GM21381 (cell line): ENCODE measurements at regions not wholly inside any gene's neighbourhood (a gene's known extent, or its start where the extent isn't known, plus 50 kb on each side); places are given as distances from the start of the nearest gene placed in this dataset.

ENCODE experiments used
- ATAC-seq: cut with Tn5 transposase; IDR thresholded peaks from one replicate; pipeline ENCODE4 v1.9.1; 2021; ENCODE audit warnings: mild to moderate bottlenecking, moderate library complexity; ENCODE audit not compliant: unreplicated experiment

DNA sequence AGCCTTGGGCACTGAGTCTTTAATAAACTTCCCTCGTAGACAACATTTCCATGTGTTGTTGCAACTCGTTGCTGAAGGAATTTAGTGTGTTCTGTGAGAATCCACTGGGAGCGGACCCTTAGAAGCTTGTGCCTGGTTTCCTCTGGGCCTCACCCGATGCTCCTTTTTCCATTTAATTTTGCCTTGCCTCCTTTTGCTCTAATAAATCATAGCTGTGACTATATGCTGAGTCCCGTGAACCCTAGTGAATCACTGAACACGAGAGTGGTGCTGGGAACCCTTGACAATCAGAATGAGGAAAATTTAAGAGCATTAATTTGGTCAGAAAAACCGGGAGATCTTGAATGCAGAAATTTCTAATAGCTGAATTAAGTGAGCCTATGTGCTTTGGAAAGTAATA lies 291.1 kb upstream of the ZNF608 start:
- ATAC-seq: no peak

DNA sequence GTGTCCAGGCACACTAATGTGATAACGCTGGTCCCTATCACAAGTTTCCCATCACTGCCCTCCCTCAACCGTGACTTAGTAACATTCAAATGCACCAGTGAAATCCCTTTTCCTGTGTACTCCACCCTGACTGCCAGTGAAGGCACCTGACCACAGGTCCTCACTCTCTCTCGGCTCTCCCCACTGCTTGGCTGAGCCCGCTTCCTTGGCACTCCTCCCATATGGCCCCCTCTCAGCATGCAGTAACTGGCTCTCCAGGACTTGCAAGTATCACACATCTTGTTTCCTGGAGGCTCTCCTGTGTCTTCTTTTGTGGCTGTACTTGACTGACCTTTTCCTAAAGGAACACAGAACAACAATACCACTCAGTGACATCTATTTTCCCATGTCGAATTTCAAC lies 292.0 kb upstream of the ZNF608 start:
- ATAC-seq: no peak

GRCh38 chr5:125041798-125042197 lies 295.4 kb upstream of the ZNF608 start:
- no peak for ATAC-seq

- no peak for ATAC-seq
These were observed 295.9 kb upstream of the ZNF608 start for GRCh38 chr5:125042261-125042890.

DNA sequence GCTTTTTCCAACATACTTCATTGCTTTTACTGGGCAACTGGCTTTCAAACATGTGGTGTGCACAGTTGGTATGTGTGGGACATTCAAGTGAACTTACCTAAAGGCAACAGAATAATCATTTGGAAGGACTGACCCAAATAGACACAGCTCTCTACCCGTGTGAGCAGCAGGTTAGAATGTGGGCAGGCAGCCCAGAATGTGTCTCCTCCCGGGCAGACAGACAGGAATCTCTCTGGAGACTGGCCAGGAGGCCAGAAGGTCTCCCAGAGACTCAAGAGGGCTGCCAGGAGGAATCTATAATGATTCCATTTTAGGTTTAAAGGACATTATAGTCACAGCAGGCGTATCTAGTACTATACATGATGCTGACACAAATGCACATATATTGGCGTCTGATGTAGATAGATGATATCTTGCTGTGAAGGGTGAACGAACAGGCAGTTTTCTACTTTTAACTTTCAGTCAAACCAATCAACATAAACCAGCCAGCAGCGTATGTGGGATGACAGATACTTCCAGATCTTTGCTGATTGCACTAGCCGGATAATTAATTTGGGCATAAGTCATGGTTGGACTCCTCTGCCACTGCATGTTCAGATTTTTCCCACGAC lies 297.4 kb upstream of the ZNF608 start:
- ATAC-seq: no peak

DNA sequence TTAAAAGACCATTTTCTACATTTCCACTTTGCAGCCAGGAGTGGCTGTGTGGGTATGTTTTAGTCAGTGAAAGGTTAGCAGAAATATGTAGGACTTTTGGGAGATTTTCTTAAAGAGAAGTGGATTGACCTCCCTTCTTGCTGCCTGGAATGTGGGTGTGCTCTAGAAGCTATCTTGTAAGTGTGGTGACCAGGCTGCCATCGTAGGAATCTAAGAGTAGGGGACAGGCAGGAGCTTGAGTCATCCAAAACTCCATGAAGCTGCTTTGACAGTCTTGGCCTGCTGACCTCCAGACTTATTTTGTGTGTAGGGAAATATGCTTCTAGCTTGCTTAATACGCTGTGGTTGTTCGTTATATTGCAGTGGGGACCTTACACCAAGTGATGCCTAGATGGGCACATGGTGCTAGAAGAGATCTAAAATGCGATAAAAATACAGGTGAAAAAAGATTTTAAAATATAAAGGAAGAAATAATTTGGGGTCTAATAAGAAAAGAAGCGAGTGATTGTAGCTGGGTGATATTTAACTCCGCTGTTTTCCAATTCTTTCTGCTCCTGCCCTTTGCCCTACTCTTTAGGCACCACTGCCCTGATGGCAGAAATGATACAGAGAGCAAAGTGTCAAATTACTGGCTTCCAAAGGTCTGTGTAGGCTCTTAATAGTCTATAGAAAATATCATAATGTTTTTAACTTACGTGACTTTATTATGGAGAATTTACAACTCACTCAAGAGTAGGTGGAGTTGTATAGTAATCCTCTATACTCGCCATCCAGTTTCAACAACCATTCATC lies 298.2 kb upstream of the ZNF608 start:
- no peak for ATAC-seq

GRCh38 chr5:125045646-125046045 lies 299.2 kb upstream of the ZNF608 start:
- no peak for ATAC-seq

DNA sequence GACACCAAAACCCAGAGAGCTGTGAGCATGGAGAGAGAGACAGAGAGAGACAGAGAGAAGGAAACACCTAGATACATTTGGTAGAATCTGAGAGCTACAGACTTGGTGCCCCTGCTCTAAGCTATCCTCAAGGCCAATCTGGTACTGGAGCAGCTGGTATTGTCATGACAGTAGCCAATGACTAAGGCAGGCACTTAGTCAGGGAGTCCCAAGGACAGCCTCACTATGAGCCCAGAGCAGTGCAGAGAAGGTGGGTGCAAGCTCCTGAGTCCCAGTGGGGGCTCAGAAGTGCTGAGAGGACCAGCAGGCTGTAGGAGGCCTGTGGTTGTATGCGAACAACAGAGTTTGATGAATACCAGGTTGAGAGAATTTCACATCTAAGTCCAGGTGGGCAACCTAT lies 300.4 kb upstream of the ZNF608 start:
- ATAC-seq: no peak

DNA sequence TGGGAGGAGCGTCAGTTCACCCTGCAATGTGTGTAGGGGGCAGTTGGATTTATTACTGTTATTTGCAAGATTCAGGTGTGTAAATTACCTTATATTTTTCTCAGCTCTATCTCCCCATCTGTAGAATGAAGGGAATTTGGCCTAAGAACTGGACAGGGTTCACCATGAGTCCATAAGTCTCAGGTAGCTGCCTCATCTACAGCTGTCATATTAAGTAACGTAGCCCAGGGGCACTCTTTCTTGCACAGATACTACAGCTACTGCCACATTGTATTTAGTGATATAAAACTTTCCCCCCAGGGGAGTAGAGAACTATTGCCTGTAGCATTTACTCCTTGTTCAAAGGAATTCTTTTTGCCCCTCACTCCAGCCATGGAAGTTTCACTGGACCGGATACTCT lies 301.4 kb upstream of the ZNF608 start:
- ATAC-seq: no peak

DNA sequence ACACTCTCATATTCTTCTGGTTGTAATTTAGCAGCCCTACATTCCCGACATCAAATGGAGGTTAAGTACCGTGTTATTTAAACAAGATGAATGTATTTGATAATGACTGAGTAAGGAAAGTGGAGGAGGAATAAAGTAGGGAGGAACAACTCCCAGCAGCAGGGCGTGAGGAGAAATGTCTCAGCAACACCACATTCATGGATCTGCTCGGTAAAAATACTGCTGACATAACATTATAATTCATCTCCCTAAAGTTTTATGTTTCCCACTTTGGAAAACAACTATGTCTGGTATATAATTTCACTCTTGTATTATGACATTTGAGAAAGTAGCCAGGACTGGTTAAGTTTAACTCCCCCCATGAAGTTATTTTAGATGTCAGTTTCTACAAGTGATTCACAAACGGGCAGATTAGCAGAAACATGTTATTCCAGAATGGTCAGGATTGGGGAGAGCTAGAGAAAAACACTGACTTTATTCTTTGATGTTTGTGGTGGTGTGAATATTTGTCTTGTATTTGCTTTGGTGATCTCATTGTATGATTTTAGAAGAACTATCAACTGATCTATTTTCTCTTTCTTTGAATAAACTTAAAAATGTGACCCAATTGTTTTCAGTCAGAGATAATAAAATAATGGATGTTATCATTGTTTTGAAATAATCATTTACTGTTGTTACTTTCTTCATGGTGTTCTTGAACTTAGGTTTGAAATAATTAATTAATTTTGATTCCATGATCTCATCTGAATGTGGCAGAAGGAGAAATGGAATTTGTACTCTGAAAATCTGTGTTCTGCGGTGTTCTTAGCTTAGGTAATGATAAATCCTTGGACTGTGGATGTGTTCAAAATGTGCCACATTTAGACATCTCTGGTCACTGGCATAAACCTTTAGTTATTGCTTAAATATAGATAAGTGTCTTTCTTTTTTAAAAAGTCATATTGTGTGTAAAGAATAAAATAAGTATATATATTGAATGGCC lies 303.6 kb upstream of the ZNF608 start:
- ATAC-seq: no peak

- ATAC-seq: no peak
These were observed 304.5 kb upstream of the ZNF608 start for GRCh38 chr5:125050926-125051325.

GRCh38 chr5:125052584-125052983 lies 306.1 kb upstream of the ZNF608 start:
- no peak for ATAC-seq

DNA sequence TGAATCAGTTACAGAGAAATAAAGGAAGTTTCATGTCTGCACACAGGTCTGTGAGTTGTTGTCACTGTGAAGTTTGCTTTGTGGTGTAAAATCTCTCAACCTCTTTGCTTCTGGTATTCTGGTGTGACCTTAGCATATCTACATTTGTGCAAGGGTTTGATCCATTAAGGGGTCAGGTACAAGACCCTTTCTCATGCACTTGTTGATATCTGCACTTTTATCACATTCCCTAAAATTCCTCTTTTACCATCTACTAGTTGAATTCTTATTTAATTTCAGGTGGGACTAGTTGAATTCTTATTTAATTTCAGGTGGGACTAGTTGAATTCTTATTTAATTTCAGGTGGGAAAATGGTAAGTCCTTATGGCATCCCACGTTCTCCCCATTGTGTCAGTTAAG lies 306.7 kb upstream of the ZNF608 start:
- no peak for ATAC-seq

DNA sequence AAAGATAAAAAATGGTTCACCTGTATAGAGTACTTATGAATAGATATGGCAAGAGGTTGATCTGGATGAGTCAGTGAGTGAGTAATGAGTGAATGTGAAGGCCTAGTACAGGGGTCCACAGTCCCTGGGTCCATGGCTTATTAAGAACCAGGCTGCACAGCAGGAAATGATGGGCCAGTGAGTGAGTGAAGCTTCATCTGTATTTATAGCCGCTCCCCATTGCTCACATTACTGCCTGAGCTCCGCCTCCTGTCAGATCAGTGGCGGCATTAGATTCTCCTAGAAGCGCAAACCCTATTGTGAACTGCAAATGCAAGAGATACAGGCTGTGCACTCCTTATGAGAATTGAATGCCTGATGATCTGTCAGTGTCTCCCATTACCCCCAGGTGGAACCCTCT lies 307.7 kb upstream of the ZNF608 start:
- no peak for ATAC-seq

- no peak for ATAC-seq
These were observed 310.4 kb upstream of the ZNF608 start for GRCh38 chr5:125056671-125057485.

- ATAC-seq: no peak
These were observed 311.7 kb upstream of the ZNF608 start for GRCh38 chr5:125057912-125058826.

GRCh38 chr5:125059255-125060002 lies 313.0 kb upstream of the ZNF608 start:
- ATAC-seq: no peak

GRCh38 chr5:125061726-125062125 lies 315.3 kb upstream of the ZNF608 start:
- no peak for ATAC-seq
